Left lung (tissue), 4 donors: ENCODE measurements at regions not wholly inside any gene's neighbourhood (a gene's known extent, or its start where the extent isn't known, plus 50 kb on each side); places are given as distances from the start of the nearest gene placed in this dataset.

Experiments used
- ATAC-seq: fragments of 200-7000 bp; cut with Tn5 transposase; one replicate; pipeline ENCODE4 v1.9.1; 2020; ENCODE audit warnings: moderate library complexity
- DNase-seq, 4 donors: peaks; one replicate each; pipeline ENCODE4 v3.0.0-alpha.2; 2013 to 2020
- H3K27ac ChIP-seq, 2 donors: fragments of 200-600 bp; sonication (generic) in 1 of 2; one replicate each; pipeline versions ENCODE4 v1.5.0 to v1.8.0; 2020 to 2021
- H3K27me3 ChIP-seq, 2 donors: fragments of 200-600 bp; sonication (generic) in 1 of 2; one replicate each; pipeline versions ENCODE4 v1.5.0 to v1.8.0; 2020 to 2021
- H3K36me3 ChIP-seq, 2 donors: fragments of 200-600 bp; sonication (generic) in 1 of 2; one replicate each; pipeline versions ENCODE4 v1.5.0 to v1.8.0; 2020 to 2021
- H3K4me1 ChIP-seq, 2 donors: fragments of 200-600 bp; one replicate each; pipeline ENCODE4 v1.8.0; 2021
- H3K4me3 ChIP-seq, 2 donors: fragments of 200-600 bp; sonication (generic) in 1 of 2; one replicate each; pipeline versions ENCODE4 v1.5.0 to v1.8.0; 2020 to 2021; ENCODE audit warnings: mild to moderate bottlenecking in 1 of 2
- H3K9me3 ChIP-seq, 2 donors: fragments of 200-600 bp; sonication (generic) in 1 of 2; one replicate each; pipeline versions ENCODE4 v1.5.0 to v1.8.0; 2020 to 2021
- intact Hi-C, 2 donors: fragments of 100-400 bp; cut with DNase I; formaldehyde crosslinking; loops; one replicate each; pipeline versions ENCODE4 v1.11.2 to v1.14.2; 2022
- TF ChIP-seq, protein P1 (sequence below), 2 donors: fragments of 200-600 bp; sonication (generic) in 1 of 2; IDR thresholded peaks; one replicate each; pipeline versions ENCODE4 v1.5.0 to v1.8.0; 2021; ENCODE audit warnings: antibody characterized with exemption in 2 of 2
- donor health status: DM: no; HTN: yes; CAD: no.
- donor health status: DM: no; HTN: no; CAD: no.

DNA sequence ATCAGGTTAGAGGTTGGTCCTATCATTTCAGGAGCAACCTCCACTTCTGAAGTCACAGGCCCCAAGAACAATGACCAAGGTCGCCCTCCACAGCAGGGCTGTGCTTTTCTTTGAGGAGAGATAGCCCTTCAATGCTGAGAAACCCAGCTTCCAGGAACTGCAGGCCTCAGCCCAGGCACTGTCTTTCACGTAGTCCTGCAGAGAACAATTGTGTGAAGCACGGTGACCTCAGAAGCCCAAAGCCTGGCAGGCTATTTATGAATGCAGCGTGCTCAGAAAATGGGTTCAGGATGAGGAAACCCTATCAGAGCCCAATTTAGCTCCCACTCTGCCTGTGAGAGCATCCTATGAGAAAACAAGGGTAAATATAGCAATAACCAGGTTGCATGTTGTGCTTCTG lies 388.3 kb downstream of the PLK2 start:
- TF ChIP-seq, protein P1, sequence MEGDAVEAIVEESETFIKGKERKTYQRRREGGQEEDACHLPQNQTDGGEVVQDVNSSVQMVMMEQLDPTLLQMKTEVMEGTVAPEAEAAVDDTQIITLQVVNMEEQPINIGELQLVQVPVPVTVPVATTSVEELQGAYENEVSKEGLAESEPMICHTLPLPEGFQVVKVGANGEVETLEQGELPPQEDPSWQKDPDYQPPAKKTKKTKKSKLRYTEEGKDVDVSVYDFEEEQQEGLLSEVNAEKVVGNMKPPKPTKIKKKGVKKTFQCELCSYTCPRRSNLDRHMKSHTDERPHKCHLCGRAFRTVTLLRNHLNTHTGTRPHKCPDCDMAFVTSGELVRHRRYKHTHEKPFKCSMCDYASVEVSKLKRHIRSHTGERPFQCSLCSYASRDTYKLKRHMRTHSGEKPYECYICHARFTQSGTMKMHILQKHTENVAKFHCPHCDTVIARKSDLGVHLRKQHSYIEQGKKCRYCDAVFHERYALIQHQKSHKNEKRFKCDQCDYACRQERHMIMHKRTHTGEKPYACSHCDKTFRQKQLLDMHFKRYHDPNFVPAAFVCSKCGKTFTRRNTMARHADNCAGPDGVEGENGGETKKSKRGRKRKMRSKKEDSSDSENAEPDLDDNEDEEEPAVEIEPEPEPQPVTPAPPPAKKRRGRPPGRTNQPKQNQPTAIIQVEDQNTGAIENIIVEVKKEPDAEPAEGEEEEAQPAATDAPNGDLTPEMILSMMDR (IDR thresholded peaks at IDR 0.05) = no peak
- Histone ChIP-seq H3K36me3 (no peaks in the 10 kb centered on the region), H3K27me3 (no peaks in the 10 kb centered on the region), H3K27ac (peak overlapping the region in 1 of 2 donors; percentile 11), H3K4me3 (no peak overlapping the region), H3K9me3 (peaks cover 0 to 4% of the 10 kb centered on the region in 2 donors), H3K4me1 (no peaks in the 10 kb centered on the region)
- DNase-seq = peak in 1 of 4 donors; percentile 33
- intact Hi-C loops = no loop called here
- ATAC-seq = no peak

DNA sequence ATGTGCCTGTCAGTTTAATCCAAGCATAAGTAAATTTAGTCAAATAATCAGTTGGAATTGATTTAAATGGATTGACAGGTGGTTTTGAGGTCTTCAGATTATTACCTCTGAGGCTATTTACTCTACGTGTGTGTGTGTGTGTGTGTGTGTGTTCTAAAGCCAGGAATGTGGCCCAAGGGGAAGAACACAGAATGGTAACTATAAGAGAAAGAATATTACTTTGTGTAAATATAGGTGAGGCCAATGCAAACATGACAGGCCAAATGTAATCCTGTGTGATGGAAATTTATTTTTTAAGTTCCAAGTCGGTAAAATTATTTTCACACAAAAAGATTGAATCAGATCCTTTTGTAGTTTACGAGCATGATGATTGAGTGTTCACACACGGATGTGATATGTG lies 390.0 kb downstream of the PLK2 start:
- intact Hi-C loops = no loop called here
- peaks cover 0 to 4% of the 10 kb centered on the region in 2 donors for H3K9me3 ChIP-seq
- no peaks in the 10 kb centered on the region for H3K27me3 ChIP-seq
- peak; percentile 72 for ATAC-seq
- TF ChIP-seq, protein P1 (IDR thresholded peaks at IDR 0.05) = no peak
- no peak overlapping the region for H3K27ac ChIP-seq
- DNase-seq = no peak
- H3K4me1 ChIP-seq = no peaks in the 10 kb centered on the region
- no peak overlapping the region for H3K4me3 ChIP-seq
- no peaks in the 10 kb centered on the region for H3K36me3 ChIP-seq

DNA sequence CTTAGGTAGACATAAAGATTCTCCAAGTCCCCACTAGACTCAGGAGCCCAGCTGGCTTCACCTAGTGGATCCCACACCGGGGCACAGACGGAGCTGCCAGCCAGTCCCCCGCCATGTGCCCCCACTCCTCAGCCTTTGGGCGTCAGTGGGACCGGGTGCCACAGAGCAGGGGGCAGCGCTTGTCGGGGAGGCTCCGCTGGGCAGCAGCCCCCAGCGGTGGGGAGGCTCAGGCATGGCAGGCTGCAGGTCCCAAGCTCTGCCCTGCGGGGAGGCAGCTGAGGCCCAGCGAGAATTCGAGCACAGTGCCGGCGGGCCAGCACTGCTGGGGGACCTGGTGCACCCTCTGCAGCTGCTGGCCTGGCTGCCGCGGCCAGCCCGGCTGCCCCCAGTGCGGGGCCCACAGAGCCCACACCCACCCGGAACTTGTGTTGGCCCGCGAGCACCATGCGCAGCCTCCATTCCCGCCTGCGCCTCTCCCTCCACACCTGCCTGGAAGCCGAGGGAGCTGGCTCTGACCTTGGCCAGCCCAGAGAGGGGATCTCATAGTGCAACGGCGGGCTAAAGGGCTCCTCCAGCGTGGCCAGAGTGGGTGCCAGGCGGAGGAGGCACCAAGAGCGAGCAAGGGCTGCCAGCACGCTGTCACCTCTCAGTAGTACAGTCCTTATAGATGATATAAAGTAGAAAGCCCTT lies 390.7 kb downstream of the PLK2 start:
- no peaks in the 10 kb centered on the region for H3K36me3 ChIP-seq
- DNase-seq = peak in 1 of 4 donors; percentile 61

DNA sequence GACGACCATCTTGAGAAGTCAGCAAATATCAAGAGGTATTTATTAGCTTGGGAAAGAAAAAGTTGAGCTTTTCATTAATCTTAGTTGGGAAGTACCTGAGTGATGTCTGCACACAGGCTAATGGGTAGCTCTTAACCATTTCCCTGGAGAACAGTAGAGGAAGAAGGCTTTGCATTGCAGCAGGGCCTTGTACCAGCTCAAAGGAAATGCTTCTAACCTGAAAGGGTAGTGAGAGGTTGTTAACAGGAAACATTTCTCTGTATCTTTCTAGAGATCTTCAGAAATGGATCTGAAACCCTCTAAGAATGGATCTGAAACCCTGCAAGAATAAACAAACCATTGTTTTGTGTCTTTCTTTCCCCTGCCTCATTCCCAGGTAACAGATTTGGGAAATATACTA lies 393.3 kb downstream of the PLK2 start:
- Histone ChIP-seq H3K36me3 (no peaks in the 10 kb centered on the region), H3K4me3 (no peak overlapping the region), H3K27ac (no peak overlapping the region), H3K4me1 (no peaks in the 10 kb centered on the region), H3K27me3 (no peaks in the 10 kb centered on the region), H3K9me3 (peaks cover 0 to 4% of the 10 kb centered on the region in 2 donors)
- DNase-seq = no peak
- ATAC-seq = no peak
- intact Hi-C loops = no loop called here
- TF ChIP-seq, protein P1 (IDR thresholded peaks at IDR 0.05) = no peak

More for the DNA sequence above, 390.7 kb downstream of the PLK2 start:
- intact Hi-C loops = no loop called here
- H3K4me3 ChIP-seq = no peak overlapping the region
- H3K9me3 ChIP-seq = peaks cover 0 to 4% of the 10 kb centered on the region in 2 donors
- H3K27me3 ChIP-seq = no peaks in the 10 kb centered on the region
- H3K27ac ChIP-seq = no peak overlapping the region
- no peaks in the 10 kb centered on the region for H3K4me1 ChIP-seq
- TF ChIP-seq, protein P1 (IDR thresholded peaks at IDR 0.05) = no peak
- no peak for ATAC-seq

DNA sequence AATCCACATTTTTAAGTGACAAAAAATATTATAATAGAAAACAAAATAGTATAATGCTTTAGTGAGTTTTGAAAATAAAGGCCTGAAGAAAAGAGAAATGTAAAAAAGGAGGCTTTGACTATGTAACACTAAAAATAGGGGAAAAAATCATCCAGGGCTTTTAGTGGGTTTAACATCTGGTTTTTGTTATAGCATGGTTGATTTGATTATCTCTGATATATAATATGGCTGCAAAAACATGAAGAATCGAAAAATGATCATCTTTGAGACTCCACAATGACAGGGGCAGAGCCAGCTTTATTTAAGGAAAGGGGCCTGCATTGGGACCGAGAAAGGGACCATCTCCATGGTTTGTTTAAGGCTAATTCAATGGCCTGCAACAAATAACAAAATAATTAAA lies 393.8 kb downstream of the PLK2 start:
- H3K4me1 ChIP-seq = no peaks in the 10 kb centered on the region
- ATAC-seq (no peak), DNase-seq (no peak)
- no peaks in the 10 kb centered on the region for H3K27me3 ChIP-seq
- H3K27ac ChIP-seq = no peak overlapping the region
- intact Hi-C loops = no loop called here
- peaks cover 0 to 4% of the 10 kb centered on the region in 2 donors for H3K9me3 ChIP-seq
- TF ChIP-seq, protein P1 (IDR thresholded peaks at IDR 0.05) = no peak
- H3K36me3 ChIP-seq = no peaks in the 10 kb centered on the region
- no peak overlapping the region for H3K4me3 ChIP-seq
